ENCODE measurements at regions not wholly inside any gene's neighbourhood (a gene's known extent, or its start where the extent isn't known, plus 50 kb on each side); places are given as distances from the start of the nearest gene placed in this dataset.

- ATAC-seq = no peak
- TF ChIP-seq ZFP3 (CRISPR knock-in tag; IDR thresholded peaks at IDR 0.05) = no peak
- TF ChIP-seq ZNF70 (CRISPR knock-in tag; IDR thresholded peaks at IDR 0.05) = no peak
- no peak for TF ChIP-seq TSHZ2 (CRISPR knock-in tag; IDR thresholded peaks at IDR 0.05)
- no peak for TF ChIP-seq TOX (CRISPR knock-in tag; IDR thresholded peaks at IDR 0.05; ENCODE audit: borderline replicate concordance)
- no peak for TF ChIP-seq ESRRG (CRISPR knock-in tag; IDR thresholded peaks at IDR 0.05)
- no peak for TF ChIP-seq CREB5 (CRISPR knock-in tag; IDR thresholded peaks at IDR 0.05; ENCODE audit: low read depth)
- TF ChIP-seq ISL1 (CRISPR knock-in tag; IDR thresholded peaks at IDR 0.05) = no peak
- TF ChIP-seq PATZ1 (CRISPR knock-in tag; IDR thresholded peaks at IDR 0.05; ENCODE audit: borderline replicate concordance) = no peak
- no peak for TF ChIP-seq ZNF565 (CRISPR knock-in tag; conservative IDR thresholded peaks at IDR 0.05; ENCODE audit: low read depth)
- TF ChIP-seq ZFP30 (CRISPR knock-in tag; IDR thresholded peaks at IDR 0.05) = no peak
- no peak for TF ChIP-seq TCF4 (CRISPR knock-in tag; IDR thresholded peaks at IDR 0.05; ENCODE audit: borderline replicate concordance)
- TF ChIP-seq CSDC2 (CRISPR knock-in tag; IDR thresholded peaks at IDR 0.05) = no peak
- no peak for TF ChIP-seq POU6F1 (CRISPR knock-in tag; IDR thresholded peaks at IDR 0.05; ENCODE audit: borderline replicate concordance, low read depth)
- TF ChIP-seq RARB (CRISPR knock-in tag; IDR thresholded peaks at IDR 0.05) = no peak
- no peak for TF ChIP-seq ZC3H10 (CRISPR knock-in tag; IDR thresholded peaks at IDR 0.05)
- no peak for TF ChIP-seq ARNTL (CRISPR knock-in tag; IDR thresholded peaks at IDR 0.05; ENCODE audit: borderline replicate concordance, low read depth)
- no peak for TF ChIP-seq ZNF8 (CRISPR knock-in tag; IDR thresholded peaks at IDR 0.05)
- TF ChIP-seq PPARA (CRISPR knock-in tag; IDR thresholded peaks at IDR 0.05; ENCODE audit: borderline replicate concordance) = no peak
- no peak for TF ChIP-seq GLIS3 (CRISPR knock-in tag; IDR thresholded peaks at IDR 0.05)
- no peak for TF ChIP-seq SNAI2 (CRISPR knock-in tag; IDR thresholded peaks at IDR 0.05)
Measured at GRCh38 chr2:16350211-16350610, 315.4 kb downstream of the CYRIA start.

GRCh38 chr2:16349811-16350210, 315.8 kb downstream of the CYRIA start:
- TF ChIP-seq SNAI2 (CRISPR knock-in tag; IDR thresholded peaks at IDR 0.05) = no peak
- TF ChIP-seq CREB5 (CRISPR knock-in tag; IDR thresholded peaks at IDR 0.05; ENCODE audit: low read depth) = no peak
- no peak for TF ChIP-seq POU6F1 (CRISPR knock-in tag; IDR thresholded peaks at IDR 0.05; ENCODE audit: borderline replicate concordance, low read depth)
- no peak for TF ChIP-seq ZNF70 (CRISPR knock-in tag; IDR thresholded peaks at IDR 0.05)
- no peak for TF ChIP-seq PPARA (CRISPR knock-in tag; IDR thresholded peaks at IDR 0.05; ENCODE audit: borderline replicate concordance)
- TF ChIP-seq BACH2 (CRISPR knock-in tag; IDR thresholded peaks at IDR 0.05; ENCODE audit: borderline replicate concordance) = no peak
- TF ChIP-seq CSDC2 (CRISPR knock-in tag; IDR thresholded peaks at IDR 0.05) = no peak
- TF ChIP-seq ZNF8 (CRISPR knock-in tag; IDR thresholded peaks at IDR 0.05) = no peak
- TF ChIP-seq ESRRG (CRISPR knock-in tag; IDR thresholded peaks at IDR 0.05) = no peak
- no peak for TF ChIP-seq PATZ1 (CRISPR knock-in tag; IDR thresholded peaks at IDR 0.05; ENCODE audit: borderline replicate concordance)
- TF ChIP-seq ZFP30 (CRISPR knock-in tag; IDR thresholded peaks at IDR 0.05) = no peak
- no peak for TF ChIP-seq ZC3H10 (CRISPR knock-in tag; IDR thresholded peaks at IDR 0.05)
- TF ChIP-seq ARNTL (CRISPR knock-in tag; IDR thresholded peaks at IDR 0.05; ENCODE audit: borderline replicate concordance, low read depth) = no peak
- TF ChIP-seq TOX (CRISPR knock-in tag; IDR thresholded peaks at IDR 0.05; ENCODE audit: borderline replicate concordance) = no peak
- no peak for TF ChIP-seq ZFP3 (CRISPR knock-in tag; IDR thresholded peaks at IDR 0.05)
- no peak for TF ChIP-seq RARB (CRISPR knock-in tag; IDR thresholded peaks at IDR 0.05)
- ATAC-seq = no peak
